IMR-90 (cell line): ENCODE measurements at regions not wholly inside any gene's neighbourhood (a gene's known extent, or its start where the extent isn't known, plus 50 kb on each side); places are given as distances from the start of the nearest gene placed in this dataset.

Experiments
- ATAC-seq: fragments of 200-7000 bp; cut with Tn5 transposase; 2 replicates; pipeline ENCODE4 v1.9.1; 2020; ENCODE audit warnings: low read depth, mild to moderate bottlenecking, moderate library complexity
- BruUV-seq: library from RNA; stranded (reverse); fragments of 400-500 nt; replicated peaks from 2 replicates; lab custom pipeline; 2021; lab: Mats Ljungman, UMichigan
- CTCF ChIA-PET: fragments of 300-600 bp; formaldehyde crosslinking; extraction: SDS; loops from one replicate; lab custom pipeline; 2021; ENCODE audit warnings: antibody characterized with exemption; lab: Yijun Ruan, JAX
- POLR2A ChIA-PET: fragments of 300-600 bp; sonication (Branson Sonifier 250); formaldehyde crosslinking; loops from one replicate; lab custom pipeline; 2022; ENCODE audit warnings: antibody characterized with exemption; ENCODE audit not compliant: unreplicated experiment; lab: Charles Lee
- DNase-seq: peaks from one replicate; pipeline ENCODE4 v3.0.0; 2013
- H2AFZ ChIP-seq: replicated peaks from 2 replicates; pipeline ENCODE3; 2013; ENCODE audit warnings: low read length, mild to moderate bottlenecking; ENCODE audit not compliant: poor library complexity
- H2AK5ac ChIP-seq: 2 replicates; pipeline ENCODE4 v1.6.1; 2013; ENCODE audit warnings: low read depth, low read length, inconsistent platforms
- H2AK9ac ChIP-seq: replicated peaks from 2 replicates; pipeline ENCODE3; 2013; ENCODE audit warnings: mild to moderate bottlenecking, low read depth, low read length, moderate library complexity; ENCODE audit not compliant: poor library complexity
- H2BK120ac ChIP-seq: 2 replicates; pipeline ENCODE4 v1.6.1; 2013; ENCODE audit warnings: low read depth, low read length, inconsistent platforms
- H2BK15ac ChIP-seq: 3 replicates; pipeline ENCODE4 v1.6.1; 2013; ENCODE audit warnings: low read depth, low read length, inconsistent platforms
- H2BK20ac ChIP-seq: 2 replicates; pipeline ENCODE4 v1.6.1; 2013; ENCODE audit warnings: low read depth, mild to moderate bottlenecking, inconsistent platforms, low read length, moderate library complexity
- H2BK5ac ChIP-seq: 2 replicates; pipeline ENCODE4 v1.6.1; 2013; ENCODE audit warnings: mild to moderate bottlenecking, low read depth, low read length, inconsistent platforms; ENCODE audit not compliant: poor library complexity, severe bottlenecking
- H3K14ac ChIP-seq: replicated peaks from 2 replicates; pipeline ENCODE4 v1.6.1; 2013; ENCODE audit warnings: low read depth, low read length, inconsistent platforms
- H3K18ac ChIP-seq: 2 replicates; pipeline ENCODE4 v1.6.1; 2013; ENCODE audit warnings: low read depth, low read length, control low read depth
- H3K23ac ChIP-seq: 2 replicates; pipeline ENCODE4 v1.6.1; 2013; ENCODE audit warnings: low read depth, low read length, inconsistent platforms
- H3K27ac ChIP-seq: 2 replicates; pipeline ENCODE4 v1.5.1; 2013; ENCODE audit warnings: mild to moderate bottlenecking, control low read depth, low read length; ENCODE audit not compliant: insufficient read depth
- H3K27me3 ChIP-seq: 2 replicates; pipeline ENCODE4 v1.6.1; 2013; ENCODE audit warnings: low read length; ENCODE audit not compliant: control insufficient read depth, insufficient read depth
- H3K36me3 ChIP-seq: 2 replicates; pipeline ENCODE4 v1.6.1; 2013; ENCODE audit warnings: low read length, mixed read lengths; ENCODE audit not compliant: control insufficient read depth, insufficient read depth
- H3K4ac ChIP-seq: 2 replicates; pipeline ENCODE4 v1.6.1; 2013; ENCODE audit warnings: low read depth, low read length, inconsistent platforms
- H3K4me1 ChIP-seq: 2 replicates; pipeline ENCODE4 v1.6.1; 2013; ENCODE audit warnings: low read length, mixed read lengths; ENCODE audit not compliant: control insufficient read depth, insufficient read depth
- H3K4me2 ChIP-seq: 2 replicates; pipeline ENCODE4 v1.6.1; 2013; ENCODE audit warnings: low read depth, mild to moderate bottlenecking, control low read depth, low read length, moderate library complexity
- H3K4me3 ChIP-seq: 2 replicates; pipeline ENCODE4 v1.5.1; 2013; ENCODE audit warnings: low read depth, mild to moderate bottlenecking, control low read depth, low read length, moderate library complexity; ENCODE audit not compliant: insufficient read depth
- H3K56ac ChIP-seq: 2 replicates; pipeline ENCODE4 v1.6.1; 2013; ENCODE audit warnings: low read length, inconsistent platforms; ENCODE audit not compliant: insufficient read depth; ENCODE audit errors: extremely low read depth
- H3K79me1 ChIP-seq, 2 experiments: 2 replicates each; pipeline ENCODE4 v1.6.1; 2013; ENCODE audit warnings: low read length in 2 of 2, inconsistent platforms in 1 of 2, low read depth in 1 of 2
- H3K9ac ChIP-seq: 2 replicates; pipeline ENCODE4 v1.6.1; 2013; ENCODE audit warnings: low read depth, low read length, control low read depth
- H3K9me1 ChIP-seq: 2 replicates; pipeline ENCODE4 v1.6.1; 2013; ENCODE audit warnings: low read length, inconsistent platforms; ENCODE audit not compliant: insufficient read depth
- H3K9me3 ChIP-seq: 2 replicates; pipeline ENCODE4 v1.6.1; 2013; ENCODE audit warnings: low read length; ENCODE audit not compliant: control insufficient read depth, insufficient read depth
- H4K20me1 ChIP-seq: 2 replicates; pipeline ENCODE4 v1.6.1; 2013; ENCODE audit warnings: low read length, inconsistent platforms; ENCODE audit not compliant: insufficient read depth
- H4K5ac ChIP-seq: 2 replicates; pipeline ENCODE4 v1.6.1; 2013; ENCODE audit warnings: mild to moderate bottlenecking, low read depth, low read length, control low read depth
- H4K8ac ChIP-seq, 2 experiments: 2 replicates each; pipeline ENCODE4 v1.6.1; 2013; ENCODE audit warnings: low read depth in 2 of 2, low read length in 2 of 2, control low read depth in 1 of 2, inconsistent platforms in 1 of 2
- H4K91ac ChIP-seq: 2 replicates; pipeline ENCODE4 v1.6.1; 2013; ENCODE audit warnings: low read depth, low read length, inconsistent platforms; ENCODE audit not compliant: insufficient read depth
- CEBPB ChIP-seq: IDR thresholded peaks from 2 replicates; pipeline ENCODE4 v1.6.1; 2012; ENCODE audit warnings: low read depth, low read length, improper control_type of control experiment
- ELK1 ChIP-seq: fragments of 150-350 bp; IDR thresholded peaks from 2 replicates; pipeline ENCODE4 v1.6.1; 2016; ENCODE audit warnings: low read depth, mild to moderate bottlenecking, low read length, moderate library complexity, borderline replicate concordance
- MAFK ChIP-seq: IDR thresholded peaks from 2 replicates; pipeline ENCODE4 v1.6.1; 2012; ENCODE audit warnings: low read depth, low read length, improper control_type of control experiment
- MAZ ChIP-seq: IDR thresholded peaks from 2 replicates; pipeline ENCODE4 v1.6.1; 2012; ENCODE audit warnings: low read depth, mild to moderate bottlenecking, low read length, improper control_type of control experiment, moderate library complexity, borderline replicate concordance
- POLR2A ChIP-seq: IDR thresholded peaks from 2 replicates; pipeline ENCODE4 v1.6.1; 2012; ENCODE audit warnings: mild to moderate bottlenecking, low read depth, low read length
- RAD21 ChIP-seq: IDR thresholded peaks from 2 replicates; pipeline ENCODE4 v1.6.1; 2012; ENCODE audit warnings: low read length, improper control_type of control experiment
- WGBS, 2 experiments: methylation state at CpG; one replicate each; pipeline versions ENCODE4 v1.1.5 to v1.1.7; 2013; ENCODE audit warnings: missing lambda C conversion rate in 2 of 2; ENCODE audit not compliant: insufficient read length in 1 of 2; ENCODE audit errors: extremely low coverage in 2 of 2; 5-methylcytosine and 5-hydroxymethylcytosine counted together
- dilution Hi-C: fragments of 300-500 bp; cut with HindIII; formaldehyde crosslinking; loops from one replicate; pipeline ENCODE4 v1.14.3; 2018; ENCODE audit warnings: low sequenced_read_pairs; ENCODE audit not compliant: unreplicated experiment
- in situ Hi-C: fragments of 300-500 bp; cut with MboI; formaldehyde crosslinking; loops from 3 replicates; pipeline ENCODE4 v1.14.3; 2019; ENCODE audit warnings: low sequenced_read_pairs, inconsistent platforms, mixed read lengths
- intact Hi-C: fragments of 100-400 bp; cut with micrococcal nuclease; formaldehyde crosslinking; loops from 2 replicates; pipeline ENCODE4 v1.10.0; 2022

GRCh38 chr5:99083197-99083596 lies 154.4 kb upstream of the CHD1 start:
- no CpG with 5 or more reads among the region's 3 CpGs for WGBS, 2 experiments

More at GRCh38 chr5:99083197-99083596, 154.4 kb upstream of the CHD1 start:
- H3K14ac ChIP-seq = no peak overlapping the region
- no peak overlapping the region for H2BK15ac ChIP-seq
- H2AK5ac ChIP-seq = no peak overlapping the region
- dilution Hi-C loops (no loop called here), in situ Hi-C loops (no loop called here), intact Hi-C loops (no loop called here)
- H2BK120ac ChIP-seq = no peak overlapping the region
- H3K9me1 ChIP-seq = no peaks in the 10 kb centered on the region
- no peak overlapping the region for H4K91ac ChIP-seq
- no peak overlapping the region for H4K5ac ChIP-seq
- 0 out of 2 replicates have a peak, but pooled peaks cover under 1% of the 10 kb centered on the region for H3K27me3 ChIP-seq
- no peaks in the 10 kb centered on the region for H3K79me1 ChIP-seq
- TF ChIP-seq MAZ (no peak), ELK1 (no peak), MAFK (no peak), CEBPB (no peak), POLR2A (no peak), RAD21 (no peak)
- no peaks in the 10 kb centered on the region for H3K36me3 ChIP-seq
- H2BK20ac ChIP-seq = no peak overlapping the region
- H3K4me2 ChIP-seq = no peak overlapping the region
- H3K4me3 ChIP-seq = no peak overlapping the region
- H3K56ac ChIP-seq = no peak overlapping the region
- ATAC-seq (no peak), DNase-seq (no peak)
- no peaks in the 10 kb centered on the region for H3K9me3 ChIP-seq
- ChIA-PET CTCF (no interaction called here), POLR2A (no interaction called here)
- no peak overlapping the region for H3K4ac ChIP-seq
- no peak overlapping the region for H2AFZ ChIP-seq
- H2AK9ac ChIP-seq = no peak overlapping the region
- H3K18ac ChIP-seq = no peak overlapping the region
- H3K23ac ChIP-seq = no peak overlapping the region
- H2BK5ac ChIP-seq = no peak overlapping the region
- no peak overlapping the region for H3K9ac ChIP-seq
- no peaks in the 10 kb centered on the region for H3K4me1 ChIP-seq
- no peak overlapping the region for H3K27ac ChIP-seq
- H4K8ac ChIP-seq = no peak overlapping the region
- BruUV-seq = no TSS peak
- H4K20me1 ChIP-seq = no peaks in the 10 kb centered on the region
